ENCODE measurements at regions not wholly inside any gene's neighbourhood (a gene's known extent, or its start where the extent isn't known, plus 50 kb on each side); places are given as distances from the start of the nearest gene placed in this dataset.

DNA sequence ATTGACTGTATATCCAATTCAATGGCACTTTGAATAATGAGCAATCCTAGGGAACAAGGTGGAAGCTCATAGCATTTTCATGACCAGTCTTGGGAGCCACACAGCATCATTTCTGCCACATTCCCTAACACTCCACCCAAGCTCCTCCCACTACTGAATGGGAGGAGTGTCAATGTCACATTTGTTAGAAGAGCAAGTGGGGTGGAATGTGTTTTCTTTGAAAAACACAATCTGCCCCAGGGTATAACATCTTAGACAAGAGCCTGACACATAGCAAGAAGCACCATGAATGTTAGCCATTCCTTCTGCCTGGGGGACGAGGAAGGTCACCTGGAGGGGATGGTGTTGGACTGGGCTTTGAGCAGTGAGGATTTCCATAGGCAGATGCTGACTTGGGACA is 258.3 kb upstream of the PMEPA1 start:
- no peak overlapping the region for H3K27ac Mint-ChIP-seq

DNA sequence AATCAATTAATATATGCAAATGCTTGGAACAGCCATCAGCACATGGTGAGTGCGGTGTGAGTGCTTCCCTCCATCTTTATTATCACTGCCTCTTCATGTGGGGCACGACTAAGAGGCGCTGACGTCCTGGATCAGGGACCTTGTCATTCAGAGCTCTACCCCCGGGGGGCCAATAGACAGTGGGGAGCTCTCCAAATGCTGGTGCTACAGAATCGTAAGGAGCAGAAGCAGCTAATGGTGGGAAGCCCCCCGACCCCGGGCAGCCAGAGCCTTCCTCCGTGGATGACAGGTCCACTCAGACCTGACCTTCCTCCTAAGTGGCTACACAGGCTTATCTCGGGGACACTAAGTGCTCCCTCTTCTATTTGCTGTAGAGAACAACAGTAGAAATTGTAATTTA is 257.5 kb upstream of the PMEPA1 start:
- no peaks in the 10 kb centered on the region for H4K20me1 ChIP-seq (replicated peaks; ENCODE audit: insufficient read depth)
- no peak overlapping the region for H3K4me2 ChIP-seq
- H3K79me2 ChIP-seq (replicated peaks; ENCODE audit: insufficient read depth), result no peaks in the 10 kb centered on the region
- H3K9me3 Mint-ChIP-seq, result no peaks in the 10 kb centered on the region
- no peak overlapping the region for H3K4me3 Mint-ChIP-seq
- H3K27ac Mint-ChIP-seq, result no peak overlapping the region
- H3K27me3 ChIP-seq (ENCODE audit: insufficient read depth), result no peaks in the 10 kb centered on the region
- no peak overlapping the region for H2AFZ ChIP-seq
- H3K36me3 ChIP-seq (ENCODE audit: insufficient read depth), result no peaks in the 10 kb centered on the region
- peaks cover 2% of the 10 kb centered on the region for H3K27me3 Mint-ChIP-seq (ENCODE audit: insufficient read depth, low read depth, poor library complexity)
- H3K4me1 Mint-ChIP-seq, result no peaks in the 10 kb centered on the region
- no peak overlapping the region for H3K4me3 ChIP-seq
- no peak overlapping the region for H3K27ac ChIP-seq (ENCODE audit: low read depth)
- H3K4me1 ChIP-seq (ENCODE audit: insufficient read depth), result no peaks in the 10 kb centered on the region
- no peak for DNase-seq (ENCODE audit: low spot score)
- no peaks in the 10 kb centered on the region for H3F3A ChIP-seq (replicated peaks; ENCODE audit: low read depth)
- no peaks in the 10 kb centered on the region for H3K9me2 ChIP-seq (ENCODE audit: insufficient read depth)
- ATAC-seq, result no peak
- H3K36me3 Mint-ChIP-seq (ENCODE audit: low read depth), result no peaks in the 10 kb centered on the region
- TF ChIP-seq, protein P1, sequence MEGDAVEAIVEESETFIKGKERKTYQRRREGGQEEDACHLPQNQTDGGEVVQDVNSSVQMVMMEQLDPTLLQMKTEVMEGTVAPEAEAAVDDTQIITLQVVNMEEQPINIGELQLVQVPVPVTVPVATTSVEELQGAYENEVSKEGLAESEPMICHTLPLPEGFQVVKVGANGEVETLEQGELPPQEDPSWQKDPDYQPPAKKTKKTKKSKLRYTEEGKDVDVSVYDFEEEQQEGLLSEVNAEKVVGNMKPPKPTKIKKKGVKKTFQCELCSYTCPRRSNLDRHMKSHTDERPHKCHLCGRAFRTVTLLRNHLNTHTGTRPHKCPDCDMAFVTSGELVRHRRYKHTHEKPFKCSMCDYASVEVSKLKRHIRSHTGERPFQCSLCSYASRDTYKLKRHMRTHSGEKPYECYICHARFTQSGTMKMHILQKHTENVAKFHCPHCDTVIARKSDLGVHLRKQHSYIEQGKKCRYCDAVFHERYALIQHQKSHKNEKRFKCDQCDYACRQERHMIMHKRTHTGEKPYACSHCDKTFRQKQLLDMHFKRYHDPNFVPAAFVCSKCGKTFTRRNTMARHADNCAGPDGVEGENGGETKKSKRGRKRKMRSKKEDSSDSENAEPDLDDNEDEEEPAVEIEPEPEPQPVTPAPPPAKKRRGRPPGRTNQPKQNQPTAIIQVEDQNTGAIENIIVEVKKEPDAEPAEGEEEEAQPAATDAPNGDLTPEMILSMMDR (conservative IDR thresholded peaks at IDR 0.05; ENCODE audit: low read depth in 2 of 2), result no peak
- TF ChIP-seq EZH2 (IDR thresholded peaks at IDR 0.05; ENCODE audit: low read depth, unreplicated experiment) (no peak), ZNF114 (CRISPR knock-in tag; IDR thresholded peaks at IDR 0.05) (no peak), CREB1 (CRISPR knock-in tag; IDR thresholded peaks at IDR 0.05; ENCODE audit: low read depth) (no peak), POLR2AphosphoS5 (IDR thresholded peaks at IDR 0.05; ENCODE audit: low read depth) (no peak), JUNB (IDR thresholded peaks at IDR 0.05; ENCODE audit: unreplicated experiment) (no peak), STAT1 (IDR thresholded peaks at IDR 0.05; ENCODE audit: unreplicated experiment) (no peak)
- TF ChIP-seq, protein P2, sequence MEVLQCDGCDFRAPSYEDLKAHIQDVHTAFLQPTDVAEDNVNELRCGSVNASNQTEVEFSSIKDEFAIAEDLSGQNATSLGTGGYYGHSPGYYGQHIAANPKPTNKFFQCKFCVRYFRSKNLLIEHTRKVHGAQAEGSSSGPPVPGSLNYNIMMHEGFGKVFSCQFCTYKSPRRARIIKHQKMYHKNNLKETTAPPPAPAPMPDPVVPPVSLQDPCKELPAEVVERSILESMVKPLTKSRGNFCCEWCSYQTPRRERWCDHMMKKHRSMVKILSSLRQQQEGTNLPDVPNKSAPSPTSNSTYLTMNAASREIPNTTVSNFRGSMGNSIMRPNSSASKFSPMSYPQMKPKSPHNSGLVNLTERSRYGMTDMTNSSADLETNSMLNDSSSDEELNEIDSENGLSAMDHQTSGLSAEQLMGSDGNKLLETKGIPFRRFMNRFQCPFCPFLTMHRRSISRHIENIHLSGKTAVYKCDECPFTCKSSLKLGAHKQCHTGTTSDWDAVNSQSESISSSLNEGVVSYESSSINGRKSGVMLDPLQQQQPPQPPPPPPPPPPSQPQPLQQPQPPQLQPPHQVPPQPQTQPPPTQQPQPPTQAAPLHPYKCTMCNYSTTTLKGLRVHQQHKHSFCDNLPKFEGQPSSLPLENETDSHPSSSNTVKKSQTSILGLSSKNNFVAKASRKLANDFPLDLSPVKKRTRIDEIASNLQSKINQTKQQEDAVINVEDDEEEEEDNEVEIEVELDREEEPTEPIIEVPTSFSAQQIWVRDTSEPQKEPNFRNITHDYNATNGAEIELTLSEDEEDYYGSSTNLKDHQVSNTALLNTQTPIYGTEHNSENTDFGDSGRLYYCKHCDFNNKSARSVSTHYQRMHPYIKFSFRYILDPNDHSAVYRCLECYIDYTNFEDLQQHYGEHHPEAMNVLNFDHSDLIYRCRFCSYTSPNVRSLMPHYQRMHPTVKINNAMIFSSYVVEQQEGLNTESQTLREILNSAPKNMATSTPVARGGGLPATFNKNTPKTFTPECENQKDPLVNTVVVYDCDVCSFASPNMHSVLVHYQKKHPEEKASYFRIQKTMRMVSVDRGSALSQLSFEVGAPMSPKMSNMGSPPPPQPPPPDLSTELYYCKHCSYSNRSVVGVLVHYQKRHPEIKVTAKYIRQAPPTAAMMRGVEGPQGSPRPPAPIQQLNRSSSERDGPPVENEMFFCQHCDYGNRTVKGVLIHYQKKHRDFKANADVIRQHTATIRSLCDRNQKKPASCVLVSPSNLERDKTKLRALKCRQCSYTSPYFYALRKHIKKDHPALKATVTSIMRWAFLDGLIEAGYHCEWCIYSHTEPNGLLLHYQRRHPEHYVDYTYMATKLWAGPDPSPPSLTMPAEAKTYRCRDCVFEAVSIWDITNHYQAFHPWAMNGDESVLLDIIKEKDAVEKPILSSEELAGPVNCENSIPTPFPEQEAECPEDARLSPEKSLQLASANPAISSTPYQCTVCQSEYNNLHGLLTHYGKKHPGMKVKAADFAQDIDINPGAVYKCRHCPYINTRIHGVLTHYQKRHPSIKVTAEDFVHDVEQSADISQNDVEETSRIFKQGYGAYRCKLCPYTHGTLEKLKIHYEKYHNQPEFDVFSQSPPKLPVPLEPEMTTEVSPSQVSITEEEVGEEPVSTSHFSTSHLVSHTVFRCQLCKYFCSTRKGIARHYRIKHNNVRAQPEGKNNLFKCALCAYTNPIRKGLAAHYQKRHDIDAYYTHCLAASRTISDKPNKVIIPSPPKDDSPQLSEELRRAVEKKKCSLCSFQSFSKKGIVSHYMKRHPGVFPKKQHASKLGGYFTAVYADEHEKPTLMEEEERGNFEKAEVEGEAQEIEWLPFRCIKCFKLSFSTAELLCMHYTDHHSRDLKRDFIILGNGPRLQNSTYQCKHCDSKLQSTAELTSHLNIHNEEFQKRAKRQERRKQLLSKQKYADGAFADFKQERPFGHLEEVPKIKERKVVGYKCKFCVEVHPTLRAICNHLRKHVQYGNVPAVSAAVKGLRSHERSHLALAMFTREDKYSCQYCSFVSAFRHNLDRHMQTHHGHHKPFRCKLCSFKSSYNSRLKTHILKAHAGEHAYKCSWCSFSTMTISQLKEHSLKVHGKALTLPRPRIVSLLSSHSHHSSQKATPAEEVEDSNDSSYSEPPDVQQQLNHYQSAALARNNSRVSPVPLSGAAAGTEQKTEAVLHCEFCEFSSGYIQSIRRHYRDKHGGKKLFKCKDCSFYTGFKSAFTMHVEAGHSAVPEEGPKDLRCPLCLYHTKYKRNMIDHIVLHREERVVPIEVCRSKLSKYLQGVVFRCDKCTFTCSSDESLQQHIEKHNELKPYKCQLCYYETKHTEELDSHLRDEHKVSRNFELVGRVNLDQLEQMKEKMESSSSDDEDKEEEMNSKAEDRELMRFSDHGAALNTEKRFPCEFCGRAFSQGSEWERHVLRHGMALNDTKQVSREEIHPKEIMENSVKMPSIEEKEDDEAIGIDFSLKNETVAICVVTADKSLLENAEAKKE (CRISPR knock-in tag; IDR thresholded peaks at IDR 0.05), result no peak

More for the DNA sequence above, 258.3 kb upstream of the PMEPA1 start:
- no peaks in the 10 kb centered on the region for H4K20me1 ChIP-seq (replicated peaks; ENCODE audit: insufficient read depth)
- Mint-ChIP-seq H3K27me3 (ENCODE audit: insufficient read depth, low read depth, poor library complexity) (peaks cover 2% of the 10 kb centered on the region), H3K4me3 (no peak overlapping the region), H3K4me1 (no peaks in the 10 kb centered on the region), H3K36me3 (ENCODE audit: low read depth) (no peaks in the 10 kb centered on the region), H3K9me3 (no peaks in the 10 kb centered on the region)
- TF ChIP-seq EZH2 (IDR thresholded peaks at IDR 0.05; ENCODE audit: low read depth, unreplicated experiment), result no peak
- no peak for TF ChIP-seq CREB1 (CRISPR knock-in tag; IDR thresholded peaks at IDR 0.05; ENCODE audit: low read depth)
- no peak for TF ChIP-seq ZNF114 (CRISPR knock-in tag; IDR thresholded peaks at IDR 0.05)
- TF ChIP-seq, protein P3, sequence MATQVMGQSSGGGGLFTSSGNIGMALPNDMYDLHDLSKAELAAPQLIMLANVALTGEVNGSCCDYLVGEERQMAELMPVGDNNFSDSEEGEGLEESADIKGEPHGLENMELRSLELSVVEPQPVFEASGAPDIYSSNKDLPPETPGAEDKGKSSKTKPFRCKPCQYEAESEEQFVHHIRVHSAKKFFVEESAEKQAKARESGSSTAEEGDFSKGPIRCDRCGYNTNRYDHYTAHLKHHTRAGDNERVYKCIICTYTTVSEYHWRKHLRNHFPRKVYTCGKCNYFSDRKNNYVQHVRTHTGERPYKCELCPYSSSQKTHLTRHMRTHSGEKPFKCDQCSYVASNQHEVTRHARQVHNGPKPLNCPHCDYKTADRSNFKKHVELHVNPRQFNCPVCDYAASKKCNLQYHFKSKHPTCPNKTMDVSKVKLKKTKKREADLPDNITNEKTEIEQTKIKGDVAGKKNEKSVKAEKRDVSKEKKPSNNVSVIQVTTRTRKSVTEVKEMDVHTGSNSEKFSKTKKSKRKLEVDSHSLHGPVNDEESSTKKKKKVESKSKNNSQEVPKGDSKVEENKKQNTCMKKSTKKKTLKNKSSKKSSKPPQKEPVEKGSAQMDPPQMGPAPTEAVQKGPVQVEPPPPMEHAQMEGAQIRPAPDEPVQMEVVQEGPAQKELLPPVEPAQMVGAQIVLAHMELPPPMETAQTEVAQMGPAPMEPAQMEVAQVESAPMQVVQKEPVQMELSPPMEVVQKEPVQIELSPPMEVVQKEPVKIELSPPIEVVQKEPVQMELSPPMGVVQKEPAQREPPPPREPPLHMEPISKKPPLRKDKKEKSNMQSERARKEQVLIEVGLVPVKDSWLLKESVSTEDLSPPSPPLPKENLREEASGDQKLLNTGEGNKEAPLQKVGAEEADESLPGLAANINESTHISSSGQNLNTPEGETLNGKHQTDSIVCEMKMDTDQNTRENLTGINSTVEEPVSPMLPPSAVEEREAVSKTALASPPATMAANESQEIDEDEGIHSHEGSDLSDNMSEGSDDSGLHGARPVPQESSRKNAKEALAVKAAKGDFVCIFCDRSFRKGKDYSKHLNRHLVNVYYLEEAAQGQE (IDR thresholded peaks at IDR 0.05; ENCODE audit: unreplicated experiment), result no peak
- TF ChIP-seq NANOG (IDR thresholded peaks at IDR 0.05; ENCODE audit: borderline replicate concordance), result no peak
- H3K36me3 ChIP-seq (ENCODE audit: insufficient read depth), result no peaks in the 10 kb centered on the region
- DNase-seq (ENCODE audit: low spot score) (no peak), ATAC-seq (no peak)
- H3K79me2 ChIP-seq (replicated peaks; ENCODE audit: insufficient read depth), result no peaks in the 10 kb centered on the region
- H3K4me1 ChIP-seq (ENCODE audit: insufficient read depth), result no peaks in the 10 kb centered on the region
- H3K9me2 ChIP-seq (ENCODE audit: insufficient read depth), result no peaks in the 10 kb centered on the region
- H3K27ac ChIP-seq (ENCODE audit: low read depth), result no peak overlapping the region
- H3F3A ChIP-seq (replicated peaks; ENCODE audit: low read depth), result no peaks in the 10 kb centered on the region
- H2AFZ ChIP-seq, result no peak overlapping the region
- H3K4me3 ChIP-seq, result no peak overlapping the region
- H3K4me2 ChIP-seq, result no peak overlapping the region
- H3K27me3 ChIP-seq (ENCODE audit: insufficient read depth), result no peaks in the 10 kb centered on the region
